K562 (cell line): ENCODE measurements at regions not wholly inside any gene's neighbourhood (a gene's known extent, or its start where the extent isn't known, plus 50 kb on each side); places are given as distances from the start of the nearest gene placed in this dataset.

Experiments used
- ATAC-seq: fragments of 200-7000 bp; cut with Tn5 transposase; 3 replicates; pipeline ENCODE4 v1.9.1; 2020; ENCODE audit warnings: moderate library complexity
- BruUV-seq: library from RNA; stranded (reverse); fragments of 400-500 nt; replicated peaks from 2 replicates; lab custom pipeline; 2021; lab: Mats Ljungman, UMichigan
- CTCF ChIA-PET: fragments of 300-600 bp; formaldehyde crosslinking; extraction: SDS; loops from one replicate; lab custom pipeline; 2021; ENCODE audit warnings: low intra/inter-chr PET ratio; lab: Yijun Ruan, JAX
- POLR2A ChIA-PET: fragments of 300-600, 350-650 bp; sonication (Branson Sonifier 250); formaldehyde crosslinking; extraction: SDS; loops from one replicate; lab custom pipeline; 2021; ENCODE audit warnings: antibody characterized with exemption, inconsistent platforms; lab: Yijun Ruan, JAX
- DNase-seq, 4 experiments: peaks; one replicate each; pipeline versions ENCODE4 v3.0.0 to v3.0.0-alpha.2; 2011 to 2018; ENCODE audit warnings: low spot score in 3 of 4, mixed read lengths in 3 of 4; ENCODE audit errors: extremely low read depth in 1 of 4
- FAIRE-seq: peaks from 2 replicates; lab custom pipeline; 2011; peaks lifted over from hg19 to GRCh38; lab: Jason Lieb, UNC
- H2AFZ ChIP-seq: 2 replicates; pipeline ENCODE4 v1.6.0; 2011; ENCODE audit warnings: low read depth, low read length, control low read depth, inconsistent platforms
- H3K27ac ChIP-seq: fragments of 200-600 bp; 3 replicates; pipeline ENCODE4 v1.8.0; 2011; ENCODE audit warnings: low read depth, mild to moderate bottlenecking, control low read depth, inconsistent platforms, low read length, moderate library complexity, mixed read lengths; ENCODE audit errors: extremely low read depth
- H3K27me3 ChIP-seq, 2 experiments: fragments of 300-600 bp in 1 of 2; 2 replicates in 1 of 2; 3 replicates in 1 of 2; pipeline versions ENCODE4 v1.6.0 to v1.8.0; 2011; ENCODE audit warnings: inconsistent platforms in 2 of 2, low read length in 2 of 2, mild to moderate bottlenecking in 1 of 2, mixed read lengths in 1 of 2, moderate library complexity in 1 of 2; ENCODE audit not compliant: control insufficient read depth in 2 of 2, insufficient read depth in 2 of 2
- H3K36me3 ChIP-seq: fragments of 300-600 bp; 3 replicates; pipeline ENCODE4 v1.8.0; 2011; ENCODE audit warnings: mild to moderate bottlenecking, low read length, inconsistent platforms; ENCODE audit not compliant: control insufficient read depth, insufficient read depth
- H3K4me1 ChIP-seq, 2 experiments: fragments of 200-600 bp in 1 of 2; replicated peaks in 1 of 2; 2 replicates in 1 of 2; 3 replicates in 1 of 2; pipeline versions ENCODE4 v1.5.1 to v1.8.0; 2011; ENCODE audit warnings: inconsistent platforms in 2 of 2, low read length in 2 of 2, mild to moderate bottlenecking in 1 of 2, mixed read lengths in 1 of 2, moderate library complexity in 1 of 2; ENCODE audit not compliant: control insufficient read depth in 2 of 2, insufficient read depth in 2 of 2
- H3K4me2 ChIP-seq: 2 replicates; pipeline ENCODE4 v1.6.1; 2011; ENCODE audit warnings: low read length, control low read depth, inconsistent platforms, mixed read lengths; ENCODE audit not compliant: insufficient read depth
- H3K4me3 ChIP-seq: fragments of 200-600 bp; sonication (generic), shearing (Covaris generic); 2 replicates; pipeline ENCODE4 v1.5.1; 2016; ENCODE audit warnings: control low read depth, inconsistent platforms
- H3K79me2 ChIP-seq: fragments of 200-600 bp; 3 replicates; pipeline ENCODE4 v1.8.0; 2011; ENCODE audit warnings: low read length, inconsistent platforms; ENCODE audit not compliant: control insufficient read depth, insufficient read depth
- H3K9ac ChIP-seq, 2 experiments: 2 replicates each; pipeline versions ENCODE4 v1.6.0 to v1.6.1; 2011; ENCODE audit warnings: low read depth in 2 of 2, low read length in 2 of 2, control low read depth in 1 of 2, inconsistent platforms in 1 of 2, mild to moderate bottlenecking in 1 of 2, mixed read lengths in 1 of 2; ENCODE audit not compliant: insufficient read depth in 1 of 2
- H3K9me1 ChIP-seq: one replicate; pipeline ENCODE4 v1.6.0; 2011; ENCODE audit warnings: inconsistent platforms, mild to moderate bottlenecking, low read length, moderate library complexity; ENCODE audit not compliant: control insufficient read depth, insufficient read depth
- H3K9me3 ChIP-seq: replicated peaks from 2 replicates; pipeline ENCODE4 v1.5.1; 2011; ENCODE audit warnings: low read depth, low read length, inconsistent platforms; ENCODE audit not compliant: control insufficient read depth, insufficient read depth
- H4K20me1 ChIP-seq: replicated peaks from 2 replicates; pipeline ENCODE4 v1.6.1; 2011; ENCODE audit warnings: low read length, inconsistent platforms, mixed read lengths; ENCODE audit not compliant: control insufficient read depth, insufficient read depth
- BCL6 ChIP-seq: fragments of 250-450 bp; sonication (Bioruptor Pico); IDR thresholded peaks from 2 replicates; pipeline ENCODE4 v1.4.0; 2020
- BCLAF1 ChIP-seq, 2 experiments: fragments of 450-650 bp in 1 of 2; IDR thresholded peaks; 2 replicates each; pipeline ENCODE4 v1.6.1; 2011 to 2017; ENCODE audit warnings: low read depth in 2 of 2, antibody characterized with exemption in 1 of 2, borderline replicate concordance in 1 of 2, low read length in 1 of 2, mild to moderate bottlenecking in 1 of 2, mixed read lengths in 1 of 2; ENCODE audit not compliant: control insufficient read depth in 1 of 2
- BRF1 ChIP-seq: IDR thresholded peaks from 3 replicates; pipeline ENCODE4 v1.6.1; 2011; ENCODE audit warnings: borderline replicate concordance, mild to moderate bottlenecking; ENCODE audit not compliant: insufficient read length; ENCODE audit errors: extremely low read depth
- CHD2 ChIP-seq: IDR thresholded peaks from 2 replicates; pipeline ENCODE4 v1.6.1; 2011; ENCODE audit warnings: low read depth, low read length
- EWSR1 ChIP-seq: fragments of 450-650 bp; IDR thresholded peaks from 2 replicates; pipeline ENCODE4 v1.6.1; 2018; ENCODE audit warnings: borderline replicate concordance, mild to moderate bottlenecking, low read depth, moderate library complexity; ENCODE audit not compliant: partially characterized antibody
- WGBS: fragments of 100-300 bp; shearing (Covaris generic); methylation state at CpG from one replicate; pipeline ENCODE4 v1.1.6; 2016; ENCODE audit warnings: low coverage, mixed read lengths; ENCODE audit not compliant: insufficient coverage; ENCODE audit errors: missing lambda C conversion rate; 5-methylcytosine and 5-hydroxymethylcytosine counted together
- in situ Hi-C: fragments of 300-500 bp; cut with MboI; formaldehyde crosslinking; loops from 4 replicates; pipeline ENCODE4 v1.15.0; 2018; ENCODE audit warnings: inconsistent platforms, mixed read lengths
- intact Hi-C: fragments of 100-400 bp; cut with micrococcal nuclease; formaldehyde crosslinking; loops from 2 replicates; pipeline ENCODE4 v1.14.2; 2022

GRCh38 chr3:102151935-102152334 lies 282.9 kb upstream of the ZPLD1 start:
- intact Hi-C loops, result no loop called here
- TF ChIP-seq EWSR1 (no peak), BCL6 (CRISPR knock-in tag) (no peak), BCLAF1 (IDR thresholded peaks at IDR 0.05; ENCODE audit: borderline replicate concordance in 1 of 2, control insufficient read depth in 1 of 2, low read depth in 2 of 2, low read length in 1 of 2) (no peak), BRF1 (no peak), CHD2 (no peak)
- 0% methylated on average over 1 of the region's 1 CpG for WGBS

More at GRCh38 chr3:102151935-102152334, 282.9 kb upstream of the ZPLD1 start:
- Histone ChIP-seq H3K9me1 (no peaks in the 10 kb centered on the region), H3K4me1 (no peaks in the 10 kb centered on the region), H3K4me3 (no peak overlapping the region), H3K9ac (no peak overlapping the region), H3K4me2 (no peak overlapping the region), H3K9me3 (no peaks in the 10 kb centered on the region), H2AFZ (no peak overlapping the region), H3K36me3 (no peaks in the 10 kb centered on the region), H3K27me3 (no peaks in the 10 kb centered on the region), H3K79me2 (no peaks in the 10 kb centered on the region), H3K27ac (no peak overlapping the region), H4K20me1 (no peaks in the 10 kb centered on the region)
- no TSS peak for BruUV-seq
- CTCF ChIA-PET, result no interaction called here
- in situ Hi-C loops, result no loop called here
- DNase-seq (no peak), FAIRE-seq (no peak), ATAC-seq (no peak)
- POLR2A ChIA-PET, result interaction anchor here (1.1 kb wide), 1 partner anchor 30 kb away, joined by 3 read pairs; no protein-coding TSS in a partner anchor
